Common myeloid progenitor, CD34-positive (primary cell): ENCODE measurements at regions not wholly inside any gene's neighbourhood (a gene's known extent, or its start where the extent isn't known, plus 50 kb on each side); places are given as distances from the start of the nearest gene placed in this dataset.

Source experiments
- CTCF ChIA-PET: fragments of 350-600 bp; sonication (Branson Sonifier 250); formaldehyde crosslinking; loops from one replicate; lab custom pipeline; 2021; ENCODE audit warnings: antibody characterized with exemption; lab: Charles Lee
- POLR2A ChIA-PET: fragments of 350-600 bp; sonication (Branson Sonifier 250); formaldehyde crosslinking; loops from one replicate; lab custom pipeline; 2021; ENCODE audit warnings: antibody characterized with exemption; lab: Charles Lee
- DNase-seq, 3 donors: peaks; one replicate each; pipeline versions ENCODE4 v3.0.0 to v3.0.0-alpha.2; 2013
- H3K27ac ChIP-seq, 2 experiments: 1 replicate in 1 of 2; 2 replicates in 1 of 2; pipeline ENCODE4 v1.7.0; 2013; ENCODE audit warnings: inconsistent platforms in 2 of 2, low read length in 2 of 2, mild to moderate bottlenecking in 2 of 2, low read depth in 1 of 2, moderate library complexity in 1 of 2; ENCODE audit not compliant: severe bottlenecking in 2 of 2, insufficient read depth in 1 of 2, poor library complexity in 1 of 2
- H3K27me3 ChIP-seq, 5 experiments: replicated peaks in 2 of 5; 1 replicate in 3 of 5; 2 replicates in 2 of 5; pipeline versions ENCODE4 v1.6.1 to v1.7.0; 2013; ENCODE audit warnings: low read length in 4 of 5, mild to moderate bottlenecking in 2 of 5, moderate library complexity in 2 of 5, inconsistent platforms in 1 of 5; ENCODE audit not compliant: insufficient read depth in 5 of 5, control insufficient read depth in 4 of 5
- H3K36me3 ChIP-seq, 4 experiments: 1 replicate in 2 of 4; 2 replicates in 2 of 4; pipeline versions ENCODE4 v1.6.1 to v1.7.0; 2013; ENCODE audit warnings: low read length in 3 of 4, control low read depth in 1 of 4, mild to moderate bottlenecking in 1 of 4; ENCODE audit not compliant: control insufficient read depth in 4 of 4, insufficient read depth in 4 of 4
- H3K4me1 ChIP-seq, 4 experiments: 1 replicate in 3 of 4; 2 replicates in 1 of 4; pipeline versions ENCODE4 v1.6.1 to v1.7.1; 2013; ENCODE audit warnings: low read length in 3 of 4, mild to moderate bottlenecking in 3 of 4, control low read depth in 1 of 4, inconsistent platforms in 1 of 4, moderate library complexity in 1 of 4; ENCODE audit not compliant: control insufficient read depth in 4 of 4, insufficient read depth in 4 of 4; ENCODE audit errors: control extremely low read depth in 1 of 4
- H3K4me3 ChIP-seq, 7 experiments: 1 replicate in 4 of 7; 2 replicates in 3 of 7; pipeline versions ENCODE4 v1.5.1 to v1.7.0; 2013; ENCODE audit warnings: mild to moderate bottlenecking in 7 of 7, low read length in 6 of 7, moderate library complexity in 6 of 7, inconsistent platforms in 2 of 7, low read depth in 2 of 7, control low read depth in 1 of 7; ENCODE audit not compliant: insufficient read depth in 4 of 7, control insufficient read depth in 1 of 7; ENCODE audit errors: extremely low read depth in 1 of 7
- H3K9me3 ChIP-seq, 5 experiments: 1 replicate in 4 of 5; 2 replicates in 1 of 5; pipeline versions ENCODE4 v1.6.1 to v1.7.1; 2013; ENCODE audit warnings: low read length in 4 of 5, mild to moderate bottlenecking in 2 of 5, inconsistent platforms in 1 of 5, low read depth in 1 of 5, moderate library complexity in 1 of 5; ENCODE audit not compliant: control insufficient read depth in 4 of 5, insufficient read depth in 2 of 5; ENCODE audit errors: control extremely low read depth in 1 of 5
- WGBS: methylation state at CpG from one replicate; pipeline ENCODE4 v1.1.5; 2013; ENCODE audit not compliant: insufficient coverage; 5-methylcytosine and 5-hydroxymethylcytosine counted together

GRCh38 chr3:42031808-42032480, 59.2 kb upstream of the TRAK1 start:
- H3K4me1 ChIP-seq, result peaks cover 0 to 19% (median 7%) of the 10 kb centered on the region in 4 experiments
- peaks cover 6 to 25% (median 17%) of the 10 kb centered on the region in 4 experiments for H3K36me3 ChIP-seq
- WGBS, result 96% methylated on average over 7 of the region's 8 CpGs
- ChIA-PET CTCF (interaction anchor here (1.3 to 1.4 kb wide), 2 partner anchors 7 to 67 kb away, joined by 3 to 4 read pairs; no protein-coding TSS in a partner anchor), POLR2A (no interaction called here)
- H3K27ac ChIP-seq, result no peak overlapping the region
- peaks cover 0 to 2% (median 0%) of the 10 kb centered on the region in 5 experiments for H3K9me3 ChIP-seq
- no peak overlapping the region for H3K4me3 ChIP-seq
- H3K27me3 ChIP-seq, result no peaks in the 10 kb centered on the region
- no peak for DNase-seq

DNA sequence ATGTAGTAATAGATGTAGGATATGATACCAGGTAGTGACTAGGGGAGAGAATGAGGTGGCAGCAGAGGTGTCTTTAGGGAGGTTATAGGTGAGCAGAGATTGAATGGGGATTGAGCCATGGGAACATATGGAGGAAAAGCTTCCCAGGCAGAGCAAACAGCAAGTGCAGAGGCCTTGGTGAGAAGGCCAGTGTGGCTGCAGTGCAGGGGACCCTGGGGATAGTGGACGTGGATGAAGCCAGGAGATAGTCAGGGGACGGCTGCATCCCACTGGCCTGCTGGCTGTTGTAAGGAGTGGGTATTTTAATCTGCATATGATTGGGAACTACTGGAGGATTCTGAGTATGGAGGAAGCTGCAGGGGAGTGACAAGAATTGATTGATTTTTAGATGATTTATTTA, 62.7 kb upstream of the TRAK1 start:
- WGBS, result 73% methylated on average over 1 of the region's 2 CpGs
- ChIA-PET CTCF (interaction anchor here (1.5 kb wide), 1 partner anchor 70 kb away, joined by 3 read pairs; no protein-coding TSS in a partner anchor), POLR2A (no interaction called here)
- no peak overlapping the region for H3K27ac ChIP-seq
- DNase-seq, result no peak
- no peaks in the 10 kb centered on the region for H3K27me3 ChIP-seq
- H3K9me3 ChIP-seq, result peaks cover 0 to 2% (median 0%) of the 10 kb centered on the region in 5 experiments
- peaks cover 22 to 42% (median 27%) of the 10 kb centered on the region in 4 experiments for H3K4me1 ChIP-seq
- no peak overlapping the region for H3K4me3 ChIP-seq
- H3K36me3 ChIP-seq, result peaks cover 0 to 4% (median 1%) of the 10 kb centered on the region in 4 experiments

- H3K9me3 ChIP-seq, result peaks cover 0 to 2% (median 0%) of the 10 kb centered on the region in 5 experiments
- CTCF ChIA-PET, result interaction anchor here (0.9 to 1.9 kb wide), 3 partner anchors 10 to 25 kb away, joined by 4 to 9 read pairs (median 4); no protein-coding TSS in a partner anchor
- DNase-seq, result no peak
- H3K36me3 ChIP-seq, result peaks cover 0 to 4% (median 0%) of the 10 kb centered on the region in 4 experiments
- no peaks in the 10 kb centered on the region for H3K27me3 ChIP-seq
- H3K4me1 ChIP-seq, result peaks cover 22 to 44% (median 30%) of the 10 kb centered on the region in 4 experiments
- 98% methylated on average over 4 of the region's 5 CpGs for WGBS
- POLR2A ChIA-PET, result interaction anchor here (0.6 kb wide), 1 partner anchor 69 kb away, joined by 7 read pairs; no protein-coding TSS in a partner anchor
- H3K27ac ChIP-seq, result no peak overlapping the region
- H3K4me3 ChIP-seq, result no peak overlapping the region
Measured at GRCh38 chr3:42027571-42027970, 63.6 kb upstream of the TRAK1 start.

DNA sequence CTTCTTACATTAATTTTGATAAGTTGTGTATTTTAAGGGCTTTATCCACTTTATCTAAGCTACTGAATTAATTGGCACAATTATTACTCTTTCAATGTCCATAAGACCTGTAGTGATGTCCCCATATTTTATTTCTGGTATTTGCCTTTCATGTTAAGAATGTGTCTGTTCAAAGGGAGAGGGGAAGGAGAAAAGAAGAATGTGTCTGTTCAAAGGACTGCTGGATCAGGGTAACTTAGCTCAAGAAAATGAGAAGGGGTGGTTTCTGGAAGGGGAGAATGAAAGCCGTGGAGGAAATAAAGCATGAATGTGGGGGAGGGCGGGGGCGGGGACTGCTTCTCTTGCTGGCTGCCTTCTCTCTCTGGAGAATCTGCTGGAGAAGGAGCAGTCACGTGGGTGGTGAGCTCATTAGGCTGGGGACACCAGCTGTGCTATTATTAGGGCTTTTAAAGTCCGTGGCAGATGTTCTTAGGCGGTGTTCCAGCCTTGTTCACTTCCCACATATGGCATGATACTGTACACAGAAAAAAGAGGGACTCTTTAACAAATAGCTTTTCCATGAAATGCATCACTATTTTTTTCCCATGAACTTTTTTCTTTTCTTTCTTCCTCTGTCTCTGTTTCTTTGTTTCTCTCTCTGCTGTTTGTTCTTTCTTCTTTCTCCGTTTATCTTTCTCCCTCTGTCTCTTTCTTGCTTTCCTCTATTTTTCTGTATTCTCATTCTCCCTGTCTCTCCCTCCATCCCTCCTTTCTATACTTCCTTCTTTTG, 63.7 kb upstream of the ULK4 start:
- Histone ChIP-seq H3K27ac (peak overlapping the region; percentile 35 to 80), H3K4me3 (peak overlapping the region in 6 of 7 experiments; percentile 27 to 65 (median 52)), H3K4me1 (peaks cover 22 to 40% (median 30%) of the 10 kb centered on the region in 4 experiments), H3K36me3 (peaks cover 0 to 4% (median 0%) of the 10 kb centered on the region in 4 experiments), H3K27me3 (no peaks in the 10 kb centered on the region), H3K9me3 (peaks cover 0 to 2% (median 0%) of the 10 kb centered on the region in 5 experiments)
- WGBS, result 3% methylated on average over 5 of the region's 7 CpGs
- DNase-seq, result peak; percentile 48 to 83 (median 78)
- CTCF ChIA-PET, result interaction anchor here (0.6 to 2.1 kb wide), 11 partner anchors 9 to 74 kb away, joined by 3 to 10 read pairs (median 4); no protein-coding TSS in a partner anchor
- POLR2A ChIA-PET, result interaction anchor here (1.1 to 1.2 kb wide), 2 partner anchors 63 to 74 kb away, joined by 3 to 5 read pairs; partner anchors contain the start of gene ULK4

DNA sequence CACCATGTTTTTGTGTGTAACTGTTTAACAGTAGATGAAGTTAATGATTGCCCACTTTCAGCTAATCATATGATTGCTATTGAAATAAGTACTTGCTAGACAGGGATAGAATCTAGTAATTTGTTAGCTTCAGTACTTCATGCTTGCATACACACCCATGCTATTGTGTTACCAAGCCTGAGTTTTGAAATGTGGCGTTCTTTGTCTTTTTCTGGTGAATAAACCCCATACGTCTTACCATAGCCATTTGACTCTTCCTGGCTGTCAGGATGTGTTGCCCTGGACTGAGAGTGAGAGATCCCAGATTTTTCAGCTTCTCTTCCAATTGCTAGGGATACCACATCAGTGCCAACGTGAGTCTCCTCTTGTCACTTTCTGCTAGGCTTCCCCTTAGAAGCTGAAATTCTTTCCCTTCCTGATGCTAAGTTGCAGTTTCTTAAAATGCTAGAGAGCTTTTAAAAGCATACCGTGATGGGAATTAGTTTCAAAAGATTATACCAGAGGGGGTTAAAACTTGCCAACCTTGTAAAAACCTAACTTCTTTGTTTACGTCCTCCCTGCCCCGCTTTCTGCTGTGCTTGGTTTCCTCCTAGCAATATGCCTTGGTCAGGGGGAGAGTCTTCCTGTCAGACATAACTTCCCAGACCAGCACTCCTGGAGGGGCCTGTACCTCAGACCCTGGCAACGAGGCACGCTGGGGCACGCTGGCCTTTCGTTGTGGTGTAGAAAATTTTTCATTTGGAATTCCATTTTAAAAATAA, 62.9 kb upstream of the ULK4 start:
- peaks cover 22 to 42% (median 30%) of the 10 kb centered on the region in 4 experiments for H3K4me1 ChIP-seq
- CTCF ChIA-PET, result interaction anchor here (0.6 to 1.5 kb wide), 11 partner anchors 10 to 75 kb away, joined by 3 to 4 read pairs (median 3); no protein-coding TSS in a partner anchor

GRCh38 chr3:42023380-42023779, 61.5 kb upstream of the ULK4 start:
- no peaks in the 10 kb centered on the region for H3K27me3 ChIP-seq
- DNase-seq, result no peak
- ChIA-PET CTCF (no interaction called here), POLR2A (no interaction called here)
- no peak overlapping the region for H3K27ac ChIP-seq
- peaks cover 0 to 1% (median 0%) of the 10 kb centered on the region in 4 experiments for H3K36me3 ChIP-seq
- peaks cover 0 to under 1% (median 0%) of the 10 kb centered on the region in 5 experiments for H3K9me3 ChIP-seq
- peaks cover 26 to 52% (median 36%) of the 10 kb centered on the region in 4 experiments for H3K4me1 ChIP-seq
- 100% methylated on average over 3 of the region's 8 CpGs for WGBS
- no peak overlapping the region for H3K4me3 ChIP-seq

More for the DNA sequence above, 62.9 kb upstream of the ULK4 start:
- Histone ChIP-seq H3K27ac (peak overlapping the region; percentile 35 to 80), H3K36me3 (peaks cover 0 to 4% (median 0%) of the 10 kb centered on the region in 4 experiments), H3K4me3 (peak overlapping the region in 6 of 7 experiments; percentile 14 to 65 (median 30)), H3K9me3 (peaks cover 0 to 2% (median 0%) of the 10 kb centered on the region in 5 experiments), H3K27me3 (no peaks in the 10 kb centered on the region)
- 23% methylated on average over 5 of the region's 10 CpGs for WGBS
- peak in 1 of 3 donors; percentile 35 for DNase-seq
- POLR2A ChIA-PET, result interaction anchor here (1.1 to 1.2 kb wide), 2 partner anchors 63 to 74 kb away, joined by 3 to 5 read pairs; partner anchors contain the start of gene ULK4
